SH-SY5Y (cell line): ENCODE measurements at regions not wholly inside any gene's neighbourhood (a gene's known extent, or its start where the extent isn't known, plus 50 kb on each side); places are given as distances from the start of the nearest gene placed in this dataset.

ENCODE experiments used
- GATA2 ChIP-seq: IDR thresholded peaks from 2 replicates; pipeline ENCODE4 v1.6.1; 2011; ENCODE audit warnings: mild to moderate bottlenecking, low read depth, low read length
- GATA3 ChIP-seq: IDR thresholded peaks from 2 replicates; pipeline ENCODE4 v1.6.1; 2011; ENCODE audit warnings: low read depth, mild to moderate bottlenecking, low read length, moderate library complexity

DNA sequence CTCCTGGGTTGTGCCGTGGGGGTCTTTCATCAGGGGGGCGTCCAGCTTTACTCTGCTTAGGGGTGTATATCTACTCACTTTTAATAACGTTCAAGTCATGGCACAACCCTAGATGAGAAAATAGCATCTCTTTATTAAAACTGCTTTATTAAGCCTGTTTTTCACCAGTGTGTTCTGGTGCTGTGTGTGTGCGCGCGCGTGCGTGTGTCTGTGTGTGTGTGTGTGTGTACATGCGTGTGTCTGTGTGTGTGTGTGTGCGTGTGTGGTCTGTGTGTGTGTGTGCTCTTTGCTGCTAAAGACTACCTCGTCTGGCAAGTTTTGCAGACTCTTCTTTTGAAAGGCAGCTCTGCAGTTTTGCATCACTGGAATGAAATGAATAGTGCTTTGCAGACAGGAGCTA lies 390.9 kb upstream of the MKI67 start:
- TF ChIP-seq GATA3 = no peak
- no peak for TF ChIP-seq GATA2
